GM18907 (cell line): ENCODE measurements at regions not wholly inside any gene's neighbourhood (a gene's known extent, or its start where the extent isn't known, plus 50 kb on each side); places are given as distances from the start of the nearest gene placed in this dataset.

ENCODE experiments used
- ATAC-seq: cut with Tn5 transposase; IDR thresholded peaks from one replicate; pipeline ENCODE4 v1.9.1; 2021; ENCODE audit warnings: mild to moderate bottlenecking, moderate library complexity; ENCODE audit not compliant: unreplicated experiment

GRCh38 chr2:4464634-4465266 is 761.4 kb downstream of the DCDC2C start:
- ATAC-seq, result no peak

DNA sequence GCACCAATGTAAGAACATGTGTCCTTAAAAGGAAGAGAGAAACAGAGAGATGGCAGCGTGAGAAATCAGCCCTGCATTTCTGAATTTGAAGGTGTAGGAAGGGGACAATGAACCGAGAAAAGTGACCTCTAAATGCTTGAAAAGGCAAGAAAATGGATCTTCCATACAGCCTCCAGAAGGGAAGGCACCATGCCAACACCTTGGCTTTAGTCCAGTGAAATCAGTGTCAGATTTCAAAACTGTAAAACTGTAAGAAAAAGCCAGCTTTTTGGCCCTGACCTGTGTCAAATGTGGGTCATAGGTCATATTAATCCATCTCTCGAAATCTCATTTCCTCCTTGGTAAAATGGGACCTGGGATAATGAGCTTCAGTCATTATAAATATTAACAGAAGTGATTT is 762.3 kb downstream of the DCDC2C start:
- ATAC-seq, result no peak

GRCh38 chr2:4475618-4476017 is 772.2 kb downstream of the DCDC2C start:
- ATAC-seq, result no peak

DNA sequence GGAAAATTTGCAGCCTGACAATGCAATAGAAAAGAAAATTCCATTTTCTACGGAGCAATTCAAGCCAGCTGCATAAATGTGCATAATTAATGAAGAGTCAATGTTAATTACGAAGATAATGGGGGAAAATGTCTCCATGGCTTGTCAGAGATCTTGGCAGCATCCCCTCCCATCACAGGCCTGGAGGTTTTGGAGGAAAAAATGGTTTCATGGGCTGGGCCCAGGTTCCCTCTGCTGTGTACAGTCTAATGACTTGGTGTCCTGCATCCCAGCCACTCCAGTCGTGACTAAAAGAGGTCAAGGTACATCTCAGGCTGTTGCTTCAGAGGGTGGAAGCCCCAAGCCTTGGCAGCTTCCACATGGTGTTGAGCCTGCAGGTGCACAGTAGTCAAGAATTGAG is 779.7 kb downstream of the DCDC2C start:
- no peak for ATAC-seq

- ATAC-seq, result no peak
Measured at GRCh38 chr2:4486971-4487370, 783.6 kb downstream of the DCDC2C start.

- no peak for ATAC-seq
Measured at GRCh38 chr2:4499316-4500030, 796.1 kb downstream of the DCDC2C start.

GRCh38 chr2:4501525-4501924 is 798.1 kb downstream of the DCDC2C start:
- no peak for ATAC-seq

- no peak for ATAC-seq
Measured at GRCh38 chr2:4502230-4502843, 799.0 kb downstream of the DCDC2C start.

GRCh38 chr2:4507661-4508060 is 804.3 kb downstream of the DCDC2C start:
- ATAC-seq, result no peak

DNA sequence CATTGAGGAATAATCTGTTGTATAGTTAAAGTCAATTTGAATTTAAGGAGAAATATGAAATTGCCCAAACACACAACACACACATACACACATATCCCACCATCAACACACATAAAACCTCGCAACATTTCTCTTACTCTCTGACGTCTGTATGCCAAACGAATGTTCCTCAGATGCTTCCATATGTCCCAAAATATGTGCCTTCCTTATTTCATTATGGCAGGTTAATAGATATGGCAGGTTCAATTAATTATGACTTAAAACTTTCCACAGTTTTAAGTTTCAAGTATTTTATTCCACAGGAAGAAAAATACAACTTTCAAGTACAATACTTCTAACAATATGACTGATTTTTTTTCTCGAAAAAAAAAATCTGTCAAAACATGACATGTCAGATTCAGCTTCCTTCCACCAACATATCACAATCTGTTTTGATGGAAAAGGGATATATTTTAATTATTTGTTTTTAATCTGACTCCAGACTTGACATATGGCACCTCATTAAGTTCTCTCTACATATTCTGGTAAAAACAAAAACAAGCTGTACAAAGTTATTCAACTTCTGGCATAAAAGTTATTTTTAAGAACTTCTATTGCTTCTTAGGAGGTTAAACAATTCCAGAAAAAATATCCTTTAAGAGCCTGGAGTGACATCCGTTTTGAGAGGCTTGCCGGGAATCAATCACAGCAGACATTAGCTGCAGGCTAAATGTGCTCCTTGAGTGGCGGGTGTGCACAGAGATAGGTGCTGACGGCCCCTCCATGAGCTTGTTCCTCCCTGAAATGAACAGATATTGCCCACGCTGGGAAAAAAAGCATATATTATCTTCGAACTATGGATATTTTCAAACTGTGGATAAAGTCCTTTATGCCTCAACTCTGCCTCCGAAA is 812.7 kb downstream of the DCDC2C start:
- ATAC-seq, result no peak

- ATAC-seq, result no peak
Measured at GRCh38 chr2:4518596-4518995, 815.2 kb downstream of the DCDC2C start.

GRCh38 chr2:4522498-4523421 is 819.4 kb downstream of the DCDC2C start:
- no peak for ATAC-seq

DNA sequence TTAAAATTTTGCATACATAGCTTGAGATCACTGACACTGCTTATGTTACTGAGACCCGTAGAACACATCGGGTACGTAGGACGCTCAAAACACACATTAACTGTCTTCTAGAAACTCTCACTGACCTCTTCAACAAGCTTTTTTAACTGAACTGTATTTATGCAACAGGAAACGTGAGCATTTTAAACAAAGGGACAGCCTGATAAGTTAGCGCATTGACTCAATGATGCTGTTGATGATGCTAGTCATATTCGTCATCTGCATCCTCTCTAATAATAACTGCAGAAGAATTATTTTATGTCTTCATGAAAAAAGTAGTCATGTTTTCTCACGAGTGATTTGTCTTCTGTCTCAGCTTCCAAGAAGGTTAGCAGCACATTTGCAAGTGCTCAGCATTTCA is 824.0 kb downstream of the DCDC2C start:
- ATAC-seq, result no peak

GRCh38 chr2:4528246-4528645 is 824.9 kb downstream of the DCDC2C start:
- ATAC-seq, result no peak

DNA sequence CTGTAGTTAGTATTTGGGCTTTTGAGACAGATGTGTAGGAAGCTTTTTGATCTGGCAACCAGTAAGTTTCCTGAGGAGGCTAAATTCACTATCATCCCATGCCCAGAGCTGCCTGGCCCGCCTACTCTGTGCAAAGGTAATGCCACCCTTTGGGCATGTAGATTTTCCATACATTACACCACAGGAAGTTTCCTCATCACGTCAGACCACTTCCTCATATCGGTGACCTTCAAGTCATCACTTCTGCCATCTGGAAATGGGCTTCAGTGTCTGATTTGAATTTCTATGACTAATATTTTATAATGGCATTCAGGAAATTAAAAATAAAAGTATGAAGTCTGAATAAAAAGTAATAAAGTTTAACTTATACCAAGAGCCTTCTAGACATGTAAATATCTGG is 825.4 kb downstream of the DCDC2C start:
- no peak for ATAC-seq

DNA sequence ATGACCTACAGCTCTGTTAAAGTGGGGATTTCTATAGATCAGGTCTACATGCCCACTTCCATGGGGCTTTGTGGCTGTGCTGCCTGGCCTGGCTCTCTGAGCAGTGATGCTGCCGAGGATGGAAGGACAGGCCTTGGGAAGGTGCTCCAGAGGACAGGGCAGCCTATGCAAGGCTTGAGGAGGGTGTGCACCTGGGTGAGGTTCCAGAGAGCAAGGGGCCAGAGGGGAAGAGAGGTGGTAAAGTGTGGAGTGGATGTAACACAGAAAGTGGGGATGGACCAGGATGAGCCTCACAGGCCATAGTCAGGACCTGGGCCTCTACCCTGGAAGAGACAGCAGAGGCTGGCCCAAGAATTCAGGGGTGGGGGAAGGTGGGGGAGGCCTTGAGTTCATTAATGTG is 826.4 kb downstream of the DCDC2C start:
- no peak for ATAC-seq

- no peak for ATAC-seq
Measured at GRCh38 chr2:4530231-4530630, 826.9 kb downstream of the DCDC2C start.

DNA sequence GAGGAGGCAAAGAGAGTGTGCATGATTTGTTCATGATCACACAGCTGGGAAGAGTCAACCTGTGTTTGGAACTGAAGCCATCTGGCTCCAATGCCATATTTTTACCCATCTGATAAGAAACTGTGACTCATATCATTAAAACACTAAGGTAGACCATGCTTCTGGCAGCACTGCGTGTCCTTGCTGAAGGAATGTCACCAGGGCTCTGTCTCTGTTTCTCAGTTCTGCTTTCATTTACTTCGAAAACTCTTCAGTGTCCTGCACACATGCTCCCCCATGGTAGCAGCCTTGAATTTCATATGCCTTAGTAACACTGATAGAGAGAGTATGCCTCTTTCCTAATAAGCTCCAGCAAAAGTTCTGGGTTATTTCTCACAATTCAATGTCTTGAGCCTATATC is 830.4 kb downstream of the DCDC2C start:
- ATAC-seq, result no peak

DNA sequence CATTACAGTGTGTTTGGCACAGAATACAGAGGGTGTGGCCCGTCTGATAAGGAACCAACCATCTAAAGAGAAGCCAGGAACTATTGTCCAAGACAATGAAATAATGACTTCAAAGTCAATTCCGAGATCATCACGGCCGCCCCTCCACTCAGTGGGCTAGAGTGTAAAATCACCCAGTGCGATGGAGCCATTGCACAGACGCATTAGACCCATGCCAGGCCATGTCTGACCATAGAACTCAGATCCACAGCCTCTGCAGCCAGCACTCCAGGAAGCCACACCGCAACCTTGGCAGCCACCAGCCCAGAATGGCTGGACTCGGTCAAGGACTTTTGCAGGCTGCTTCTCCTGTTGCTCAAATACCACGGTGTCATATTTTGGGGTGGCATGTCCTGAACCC is 835.7 kb downstream of the DCDC2C start:
- no peak for ATAC-seq

- no peak for ATAC-seq
Measured at GRCh38 chr2:4549666-4550210, 846.4 kb downstream of the DCDC2C start.
